GM12892 (cell line): ENCODE measurements at regions not wholly inside any gene's neighbourhood (a gene's known extent, or its start where the extent isn't known, plus 50 kb on each side); places are given as distances from the start of the nearest gene placed in this dataset.

Source experiments
- DNase-seq: peaks from one replicate; pipeline ENCODE4 v3.0.0; 2011; ENCODE audit not compliant: insufficient read length
- FAIRE-seq: peaks from 2 replicates; lab custom pipeline; 2011; peaks lifted over from hg19 to GRCh38; lab: Jason Lieb, UNC
- POLR2A ChIP-seq: IDR thresholded peaks from 2 replicates; pipeline ENCODE4 v1.6.1; 2011; ENCODE audit warnings: low read depth, low read length, control low read depth
- POLR2AphosphoS5 ChIP-seq: IDR thresholded peaks from 2 replicates; pipeline ENCODE4 v1.6.1; 2011; ENCODE audit warnings: low read depth, low read length, control low read depth
- TAF1 ChIP-seq: IDR thresholded peaks from 2 replicates; pipeline ENCODE4 v1.6.1; 2011; ENCODE audit warnings: low read depth, mild to moderate bottlenecking, control low read depth, low read length, borderline replicate concordance

GRCh38 chr15:66959875-66960274 is 105.5 kb upstream of the SMAD3 start:
- TF ChIP-seq POLR2A: no peak
- TF ChIP-seq TAF1: no peak
- DNase-seq (no peak), FAIRE-seq (no peak)

GRCh38 chr15:66960519-66960918 is 104.9 kb upstream of the SMAD3 start:
- DNase-seq (no peak), FAIRE-seq (no peak)
- TF ChIP-seq POLR2A (no peak), POLR2AphosphoS5 (no peak), TAF1 (no peak)

GRCh38 chr15:66961407-66961884 is 104.0 kb upstream of the SMAD3 start:
- TF ChIP-seq TAF1: no peak
- TF ChIP-seq POLR2AphosphoS5: no peak
- no peak for TF ChIP-seq POLR2A
- DNase-seq (no peak), FAIRE-seq (no peak)

GRCh38 chr15:66961901-66962300 is 103.5 kb upstream of the SMAD3 start:
- no peak for TF ChIP-seq POLR2AphosphoS5
- TF ChIP-seq POLR2A: no peak
- no peak for TF ChIP-seq TAF1
- FAIRE-seq (no peak), DNase-seq (no peak)

GRCh38 chr15:66962522-66962921 is 102.9 kb upstream of the SMAD3 start:
- FAIRE-seq (no peak), DNase-seq (no peak)
- TF ChIP-seq POLR2A: no peak
- TF ChIP-seq TAF1: no peak
- no peak for TF ChIP-seq POLR2AphosphoS5

- no peak for DNase-seq
- TF ChIP-seq TAF1 (no peak), POLR2A (no peak), POLR2AphosphoS5 (no peak)
- no peak for FAIRE-seq
Observed at GRCh38 chr15:66963084-66963483, 102.3 kb upstream of the SMAD3 start.

- FAIRE-seq (no peak), DNase-seq (no peak)
- TF ChIP-seq TAF1 (no peak), POLR2A (no peak), POLR2AphosphoS5 (no peak)
Observed at GRCh38 chr15:66963710-66964109, 101.7 kb upstream of the SMAD3 start.

- TF ChIP-seq POLR2A (no peak), TAF1 (no peak), POLR2AphosphoS5 (no peak)
- DNase-seq (no peak), FAIRE-seq (no peak)
Observed at GRCh38 chr15:66964111-66964738, 101.2 kb upstream of the SMAD3 start.

- DNase-seq: no peak
- no peak for FAIRE-seq
- TF ChIP-seq POLR2AphosphoS5: no peak
- no peak for TF ChIP-seq TAF1
- no peak for TF ChIP-seq POLR2A
Observed at GRCh38 chr15:66964791-66965190, 100.6 kb upstream of the SMAD3 start.

- no peak for FAIRE-seq
Observed at GRCh38 chr15:66965201-66965900, 100.1 kb upstream of the SMAD3 start.

GRCh38 chr15:66966256-66966655 is 99.1 kb upstream of the SMAD3 start:
- DNase-seq (no peak), FAIRE-seq (no peak)
- TF ChIP-seq POLR2A (no peak), POLR2AphosphoS5 (no peak), TAF1 (no peak)

More at GRCh38 chr15:66965201-66965900, 100.1 kb upstream of the SMAD3 start:
- TF ChIP-seq POLR2A (no peak), POLR2AphosphoS5 (no peak), TAF1 (no peak)
- DNase-seq: no peak
